HG03135 (cell line): ENCODE measurements at regions not wholly inside any gene's neighbourhood (a gene's known extent, or its start where the extent isn't known, plus 50 kb on each side); places are given as distances from the start of the nearest gene placed in this dataset.
"Not testable (repeated sequence)": the region's sequence is repeated elsewhere in the genome, so short reads cannot be mapped to it uniquely, and the experiment has no call there.

Experiments
- ATAC-seq: cut with Tn5 transposase; IDR thresholded peaks from one replicate; pipeline ENCODE4 v1.9.1; 2021; ENCODE audit warnings: mild to moderate bottlenecking, moderate library complexity; ENCODE audit not compliant: unreplicated experiment

DNA sequence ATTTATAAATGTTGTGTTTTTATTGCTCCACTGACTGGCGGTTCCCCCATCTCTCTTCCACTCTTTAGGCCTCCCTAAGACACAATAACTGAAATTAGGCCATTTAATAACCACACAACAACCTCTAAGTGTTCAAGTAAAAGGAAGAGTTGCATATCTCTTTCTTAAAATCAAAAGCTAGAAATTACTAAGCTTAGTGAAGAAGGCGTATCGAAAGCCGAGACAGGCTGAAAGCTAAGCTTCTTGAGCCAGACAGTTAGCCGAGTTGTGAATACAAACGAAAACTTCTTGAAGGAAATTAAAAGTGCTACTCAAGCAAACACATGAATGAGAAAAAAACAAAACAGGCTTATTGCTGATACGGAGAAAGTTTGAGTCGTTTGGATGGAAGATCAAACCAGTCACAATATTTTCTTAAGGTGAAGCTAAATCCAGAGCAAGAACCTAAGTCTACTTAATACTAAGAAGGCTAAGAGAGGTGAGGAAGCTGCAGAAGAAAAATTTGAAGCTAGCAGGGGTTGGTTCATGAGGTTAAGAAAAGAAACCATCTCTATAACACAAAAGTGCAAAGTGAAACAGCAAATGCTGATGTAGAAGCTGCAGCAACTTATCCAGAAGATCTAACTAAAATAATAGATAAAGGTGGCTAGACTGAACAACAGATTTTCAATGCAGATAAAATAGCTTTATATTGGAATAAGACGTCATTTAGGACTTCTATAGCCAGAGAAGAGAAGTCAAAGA lies 194.0 kb upstream of the TTC29 start:
- no peak for ATAC-seq

DNA sequence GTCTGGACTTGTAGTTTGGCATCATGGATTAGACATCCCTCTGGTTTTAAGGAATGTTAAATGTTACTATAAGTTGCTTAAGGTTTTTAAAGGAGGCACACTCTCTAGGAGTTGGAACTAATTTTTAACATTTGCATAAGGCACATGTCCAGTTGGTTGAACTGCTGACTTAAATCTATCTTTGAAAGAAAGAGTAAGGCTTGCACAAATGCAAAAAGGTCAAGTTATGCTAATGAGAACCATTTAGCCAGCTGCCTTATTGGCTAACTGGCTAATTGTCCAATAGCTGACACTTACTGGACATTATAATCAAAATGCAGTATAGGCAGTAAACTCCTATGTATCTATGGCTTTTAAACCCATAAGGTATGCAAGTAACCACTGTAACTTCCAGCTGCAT lies 206.1 kb upstream of the TTC29 start:
- no peak for ATAC-seq

DNA sequence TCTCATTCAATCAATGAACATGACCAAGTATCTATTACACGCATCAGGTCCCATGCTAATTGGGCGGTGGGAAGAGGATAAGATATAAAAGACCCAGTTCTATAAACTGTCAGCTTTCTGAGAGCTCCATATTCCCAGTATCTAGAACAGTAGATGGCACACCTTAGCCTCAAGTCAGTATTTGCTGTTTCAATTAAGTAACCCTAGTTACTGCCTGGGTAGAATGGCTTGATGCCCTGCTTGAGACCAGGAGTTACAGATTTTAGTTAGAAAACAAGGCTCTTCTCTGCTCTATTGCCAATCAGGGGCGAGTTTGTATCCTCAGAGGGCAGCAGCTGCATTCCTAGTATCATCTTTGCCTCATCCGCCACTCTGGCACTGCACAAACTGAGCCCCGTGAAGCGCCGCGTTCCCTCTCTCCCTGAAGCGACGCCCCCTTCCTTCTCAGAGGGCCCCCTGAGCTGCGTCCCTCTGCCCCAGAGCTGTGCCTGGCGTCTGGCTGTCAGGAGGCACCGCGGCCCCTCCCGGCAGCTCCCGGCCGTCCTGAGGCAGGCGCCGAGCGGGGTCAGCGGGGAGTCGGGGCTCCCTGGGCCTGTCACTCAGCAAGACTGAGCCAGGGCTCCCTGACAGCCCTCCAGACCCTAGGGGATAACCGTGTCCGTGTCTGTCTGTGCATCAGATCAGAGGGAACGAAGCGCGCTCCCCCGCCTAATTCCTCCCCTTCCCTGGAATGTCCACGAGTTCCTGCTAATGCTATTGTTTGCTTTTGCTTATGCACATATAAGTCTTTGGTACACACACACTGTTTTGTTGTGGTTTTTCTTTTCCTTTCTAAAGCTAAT lies 212.4 kb upstream of the TTC29 start:
- no peak for ATAC-seq

DNA sequence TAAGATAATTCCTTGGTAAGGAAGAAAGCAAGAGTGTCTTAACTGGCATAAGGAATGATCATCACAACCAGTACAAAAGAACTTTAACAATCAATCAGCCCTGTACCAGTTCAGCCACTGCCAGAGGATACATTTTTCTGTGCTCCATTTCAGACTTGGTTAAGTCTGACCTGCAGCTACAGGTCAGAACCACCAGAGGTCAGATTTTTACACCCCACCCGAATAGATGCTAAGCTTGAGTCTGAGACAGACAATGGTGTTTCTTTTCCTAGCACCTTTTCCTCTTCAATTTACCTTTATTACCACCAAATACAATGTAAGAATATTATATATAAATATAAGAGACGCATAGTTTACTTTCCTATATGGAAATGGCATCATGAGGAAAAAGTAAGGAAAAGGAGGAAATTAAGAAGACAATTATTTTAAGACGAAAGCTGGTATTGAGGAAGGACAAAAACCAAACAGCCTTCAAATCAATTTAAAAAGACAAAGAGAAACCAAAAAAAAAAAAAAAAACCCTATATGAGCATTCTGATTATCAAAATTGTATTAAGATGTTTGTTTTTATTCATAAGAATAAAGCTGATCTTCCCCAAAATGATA lies 215.3 kb upstream of the TTC29 start:
- peak; percentile 92 for ATAC-seq

- no peak for ATAC-seq
Observed at GRCh38 chr4:147163311-147163710, 217.6 kb upstream of the TTC29 start.

GRCh38 chr4:147168200-147168599 lies 222.5 kb upstream of the TTC29 start:
- not testable (repeated sequence) for ATAC-seq

GRCh38 chr4:147173322-147173721 lies 227.7 kb upstream of the TTC29 start:
- ATAC-seq: no peak

DNA sequence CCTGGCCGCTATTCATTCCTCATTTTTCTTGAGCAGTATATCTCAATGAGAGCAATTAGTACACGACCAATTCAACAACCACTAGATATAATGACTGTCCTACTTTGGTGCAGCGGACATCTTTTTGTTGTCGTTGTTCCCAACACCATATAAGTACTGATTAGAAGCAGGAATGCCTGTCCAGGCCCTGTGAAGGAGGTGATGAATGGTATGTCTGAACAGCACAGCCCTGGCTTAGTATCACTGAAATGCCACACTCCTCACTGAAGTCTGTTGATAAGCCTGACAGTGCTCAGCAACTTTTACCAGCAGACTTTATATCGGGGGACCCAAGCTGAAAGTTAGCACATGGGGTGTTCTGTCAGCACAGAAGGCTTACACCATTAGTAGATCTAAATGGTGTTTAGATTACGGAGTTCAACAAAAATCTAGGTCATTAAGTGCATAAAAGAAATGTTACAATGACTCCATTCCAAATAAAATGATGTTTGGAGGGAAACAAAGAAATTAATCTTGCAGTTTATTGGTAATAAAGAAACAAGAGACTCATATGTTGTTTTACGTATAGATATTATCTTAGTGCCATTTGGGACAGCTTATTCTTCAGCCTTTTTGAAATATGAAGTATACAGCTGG lies 228.3 kb upstream of the TTC29 start:
- ATAC-seq: no peak

DNA sequence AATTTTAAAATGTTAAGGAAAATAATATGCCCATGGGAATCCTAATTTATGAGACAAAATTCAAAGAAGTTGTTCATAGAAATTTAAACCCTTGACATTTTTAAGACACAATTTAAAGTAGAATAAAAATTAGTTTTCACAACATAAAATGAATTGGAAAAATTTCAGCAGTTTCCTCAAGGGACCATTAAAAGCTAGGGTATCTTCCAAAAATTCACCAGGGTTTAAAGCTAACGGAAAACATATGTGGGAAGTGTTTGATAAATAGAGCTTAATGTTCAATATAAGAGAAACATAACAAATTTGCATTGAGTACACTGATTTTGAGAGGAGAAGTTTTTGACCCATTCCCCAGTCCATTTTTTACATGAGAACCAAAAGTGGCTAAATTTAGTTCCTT lies 228.9 kb upstream of the TTC29 start:
- no peak for ATAC-seq

- ATAC-seq: no peak
Observed at GRCh38 chr4:147175460-147176025, 229.9 kb upstream of the TTC29 start.

- ATAC-seq: no peak
Observed at GRCh38 chr4:147182041-147182440, 236.4 kb upstream of the TTC29 start.

- ATAC-seq: no peak
Observed at GRCh38 chr4:147192679-147193078, 247.0 kb upstream of the TTC29 start.

DNA sequence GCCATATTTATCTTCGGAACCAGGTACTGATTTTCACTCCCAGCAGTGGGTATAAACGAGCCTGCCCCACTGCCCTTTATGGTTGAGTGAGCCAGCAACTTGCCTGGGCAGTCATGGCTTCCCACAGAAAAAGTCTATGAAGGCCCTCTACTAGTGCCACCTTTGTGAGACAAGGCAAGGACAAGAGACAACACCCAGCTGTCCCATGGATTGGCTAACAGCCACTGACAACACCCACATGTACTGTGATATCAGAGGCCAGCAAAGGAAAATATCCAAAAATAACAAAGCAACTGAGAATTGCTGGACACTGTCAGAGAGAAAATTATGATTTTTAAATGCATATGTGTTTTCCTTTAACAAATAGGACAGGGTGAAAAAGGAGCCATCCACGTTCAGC lies 248.4 kb upstream of the TTC29 start:
- no peak for ATAC-seq

DNA sequence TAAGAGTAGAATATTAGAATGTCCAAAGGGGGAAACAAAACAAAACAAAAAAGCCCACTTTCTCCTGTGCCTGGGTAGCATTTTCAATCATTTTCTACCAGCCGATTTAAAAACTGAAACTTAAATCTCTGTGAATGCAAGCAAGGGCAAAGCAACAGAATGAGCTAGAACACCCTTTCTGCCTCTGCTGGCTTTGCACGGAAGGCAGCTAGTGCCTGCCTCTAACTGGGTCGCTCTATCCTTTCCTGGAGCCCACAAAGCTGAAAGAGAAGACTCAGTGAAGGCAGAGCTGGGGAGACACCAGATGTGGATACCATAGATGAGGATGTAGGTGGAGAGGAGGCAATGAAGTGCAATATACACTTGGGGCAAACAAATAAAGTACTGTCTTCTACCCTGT lies 248.9 kb upstream of the TTC29 start:
- no peak for ATAC-seq

GRCh38 chr4:147195386-147195785 lies 249.7 kb upstream of the TTC29 start:
- ATAC-seq: no peak

DNA sequence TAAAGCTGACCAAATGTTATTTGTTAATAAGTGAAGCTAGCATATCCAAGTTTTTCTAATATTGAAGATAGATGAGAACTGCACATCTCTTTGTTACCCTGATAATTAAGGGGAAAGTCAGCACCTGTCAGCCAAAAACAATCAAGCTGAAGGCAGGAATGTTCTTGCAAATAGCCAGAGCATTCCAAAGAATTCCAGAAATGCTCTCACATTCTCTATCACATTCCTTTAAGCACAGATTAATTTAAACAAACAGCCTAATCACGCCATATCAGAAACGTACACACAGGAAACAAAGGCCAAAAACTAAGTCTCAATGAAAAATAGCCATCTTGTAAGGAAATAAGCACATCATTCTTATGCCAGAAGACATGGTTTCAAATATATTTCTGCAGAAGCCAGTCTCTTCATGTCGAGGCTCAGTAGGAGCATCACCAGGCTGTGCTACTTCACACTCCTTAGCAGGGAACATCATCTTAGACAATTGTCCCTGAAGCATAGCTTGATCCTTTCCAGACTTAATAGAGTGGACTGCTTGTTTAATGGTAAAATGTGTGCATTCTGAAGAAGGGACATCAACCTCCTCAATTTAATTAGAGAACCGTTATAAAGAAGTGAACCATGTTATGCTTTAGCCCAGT lies 252.9 kb upstream of the TTC29 start:
- no peak for ATAC-seq

DNA sequence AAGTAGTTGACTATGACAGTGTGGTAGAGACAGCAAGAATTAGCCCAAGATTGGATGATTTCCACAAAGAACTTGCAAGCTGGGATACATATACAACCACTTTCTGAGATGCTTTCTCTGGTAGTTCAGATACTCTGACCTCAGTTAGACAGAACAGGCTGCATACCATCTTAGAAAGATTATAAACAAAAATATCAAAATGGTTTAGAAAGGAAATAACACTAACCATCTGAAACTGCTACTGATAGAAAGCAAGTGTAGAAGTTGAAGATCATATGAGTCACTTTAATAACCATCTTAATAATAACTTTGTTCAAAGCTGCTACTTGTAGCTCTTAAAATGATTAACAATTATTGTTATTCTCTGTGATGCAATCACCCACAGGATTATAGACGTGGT lies 255.4 kb upstream of the TTC29 start:
- no peak for ATAC-seq

DNA sequence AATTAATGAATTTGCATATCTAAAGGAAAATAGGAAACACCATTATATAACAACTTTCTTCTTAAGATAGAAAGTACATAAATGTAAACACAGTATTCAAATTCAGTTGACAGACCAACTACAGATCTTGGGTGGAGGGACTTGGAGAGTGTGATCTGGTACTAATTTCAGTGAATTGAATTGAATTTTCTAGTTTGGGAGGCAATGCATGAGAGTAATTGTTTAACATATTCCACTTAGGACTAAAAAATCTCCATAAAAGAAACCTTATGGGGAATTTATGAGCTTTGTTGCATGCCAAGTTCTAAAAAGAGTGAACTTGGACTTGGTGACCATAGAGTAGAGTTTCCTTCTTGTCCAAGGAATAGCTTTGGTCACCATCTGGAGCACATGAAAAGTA lies 261.1 kb upstream of the TTC29 start:
- no peak for ATAC-seq

DNA sequence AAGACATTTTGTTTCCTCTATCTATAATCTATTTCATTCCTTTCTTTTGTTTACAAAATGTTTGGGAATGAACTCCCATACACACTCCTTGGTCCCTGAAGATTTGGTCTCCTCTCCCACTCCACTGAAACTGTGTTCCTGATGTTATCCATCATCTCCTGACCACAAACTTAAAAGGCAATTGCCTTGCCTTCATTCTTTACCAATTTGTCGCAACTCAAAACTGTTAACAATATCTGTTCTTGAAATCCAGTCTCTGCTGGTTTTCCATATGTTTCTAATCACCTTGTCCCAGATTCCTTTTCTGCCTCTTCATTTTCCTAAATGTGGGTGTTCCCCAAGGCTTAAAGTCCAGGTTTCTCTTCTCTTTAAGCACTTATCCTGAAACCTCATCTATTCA lies 262.2 kb upstream of the TTC29 start:
- ATAC-seq: no peak

DNA sequence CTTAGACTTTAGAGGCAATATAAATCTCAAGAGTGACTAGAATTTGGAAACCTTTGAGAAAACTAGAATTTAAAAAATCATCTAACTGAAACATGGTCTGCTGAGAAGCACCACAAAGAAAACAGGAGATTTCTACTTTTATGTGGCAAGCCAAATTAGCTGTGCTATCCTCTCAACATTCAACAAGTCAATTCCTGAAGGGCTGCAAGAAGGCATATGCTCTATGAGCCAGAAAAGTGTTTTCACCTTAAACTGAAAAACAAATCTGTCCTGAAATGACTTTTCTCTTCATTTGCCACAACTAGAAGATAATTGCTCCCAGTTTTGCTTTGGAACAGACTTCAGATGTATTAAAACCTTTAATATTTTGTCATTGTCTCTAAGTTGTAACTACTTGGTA lies 263.2 kb upstream of the EDNRA start:
- no peak for ATAC-seq

DNA sequence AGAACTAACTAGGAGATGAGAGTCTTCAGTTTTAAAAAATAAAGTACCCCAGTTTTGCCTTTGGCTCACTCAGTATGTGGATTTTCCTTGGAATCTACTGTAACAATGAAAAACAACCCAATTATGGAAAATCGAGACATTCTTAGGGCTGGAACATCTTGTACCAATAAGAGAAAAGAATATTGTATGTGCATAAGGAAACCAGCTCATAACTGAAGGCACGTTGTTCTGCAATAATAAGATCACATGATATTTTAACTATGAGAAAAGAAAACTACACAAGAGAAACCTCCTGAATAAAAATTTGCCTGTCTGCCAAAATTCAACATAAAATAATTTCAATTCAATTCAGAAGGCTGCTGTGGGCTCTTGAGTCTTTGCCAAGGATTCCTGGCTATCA lies 261.8 kb upstream of the EDNRA start:
- ATAC-seq: no peak
